ENCODE measurements at regions not wholly inside any gene's neighbourhood (a gene's known extent, or its start where the extent isn't known, plus 50 kb on each side); places are given as distances from the start of the nearest gene placed in this dataset.

DNA sequence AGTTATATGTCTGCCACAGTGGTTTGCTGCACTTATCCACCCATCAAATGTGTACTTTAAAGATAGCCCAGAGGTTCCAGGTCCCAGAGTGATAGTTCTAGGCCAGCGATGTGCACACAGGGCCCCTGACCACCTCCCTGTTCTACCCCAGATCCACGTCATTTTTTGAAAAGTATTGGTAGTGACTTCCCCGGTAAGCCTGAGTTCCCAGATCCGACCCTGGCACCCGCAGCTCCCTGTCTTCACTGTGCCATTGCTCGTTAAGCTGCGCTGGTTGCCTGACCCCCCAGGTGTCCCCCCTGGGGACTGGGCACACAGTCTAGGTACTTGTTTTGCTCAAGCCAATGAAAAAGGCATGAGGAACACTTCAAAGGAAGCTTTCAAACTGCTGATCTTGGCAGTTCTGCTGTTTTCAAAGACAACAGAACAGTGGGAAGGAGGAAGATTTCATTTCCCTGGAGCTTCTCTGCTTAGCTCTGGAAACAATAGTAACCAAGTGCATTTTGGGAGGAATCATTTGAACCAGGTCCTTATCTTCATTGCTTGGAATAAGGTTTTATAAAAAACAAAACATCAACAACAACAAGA lies 116.3 kb upstream of the TAB2 start:
- TF ChIP-seq, protein P1, sequence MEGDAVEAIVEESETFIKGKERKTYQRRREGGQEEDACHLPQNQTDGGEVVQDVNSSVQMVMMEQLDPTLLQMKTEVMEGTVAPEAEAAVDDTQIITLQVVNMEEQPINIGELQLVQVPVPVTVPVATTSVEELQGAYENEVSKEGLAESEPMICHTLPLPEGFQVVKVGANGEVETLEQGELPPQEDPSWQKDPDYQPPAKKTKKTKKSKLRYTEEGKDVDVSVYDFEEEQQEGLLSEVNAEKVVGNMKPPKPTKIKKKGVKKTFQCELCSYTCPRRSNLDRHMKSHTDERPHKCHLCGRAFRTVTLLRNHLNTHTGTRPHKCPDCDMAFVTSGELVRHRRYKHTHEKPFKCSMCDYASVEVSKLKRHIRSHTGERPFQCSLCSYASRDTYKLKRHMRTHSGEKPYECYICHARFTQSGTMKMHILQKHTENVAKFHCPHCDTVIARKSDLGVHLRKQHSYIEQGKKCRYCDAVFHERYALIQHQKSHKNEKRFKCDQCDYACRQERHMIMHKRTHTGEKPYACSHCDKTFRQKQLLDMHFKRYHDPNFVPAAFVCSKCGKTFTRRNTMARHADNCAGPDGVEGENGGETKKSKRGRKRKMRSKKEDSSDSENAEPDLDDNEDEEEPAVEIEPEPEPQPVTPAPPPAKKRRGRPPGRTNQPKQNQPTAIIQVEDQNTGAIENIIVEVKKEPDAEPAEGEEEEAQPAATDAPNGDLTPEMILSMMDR (conservative IDR thresholded peaks at IDR 0.05; ENCODE audit: low read depth in 2 of 2): no peak
- TF ChIP-seq NANOG (IDR thresholded peaks at IDR 0.05; ENCODE audit: borderline replicate concordance) (no peak), POLR2AphosphoS5 (IDR thresholded peaks at IDR 0.05; ENCODE audit: low read depth) (no peak)
- TF ChIP-seq, protein P2, sequence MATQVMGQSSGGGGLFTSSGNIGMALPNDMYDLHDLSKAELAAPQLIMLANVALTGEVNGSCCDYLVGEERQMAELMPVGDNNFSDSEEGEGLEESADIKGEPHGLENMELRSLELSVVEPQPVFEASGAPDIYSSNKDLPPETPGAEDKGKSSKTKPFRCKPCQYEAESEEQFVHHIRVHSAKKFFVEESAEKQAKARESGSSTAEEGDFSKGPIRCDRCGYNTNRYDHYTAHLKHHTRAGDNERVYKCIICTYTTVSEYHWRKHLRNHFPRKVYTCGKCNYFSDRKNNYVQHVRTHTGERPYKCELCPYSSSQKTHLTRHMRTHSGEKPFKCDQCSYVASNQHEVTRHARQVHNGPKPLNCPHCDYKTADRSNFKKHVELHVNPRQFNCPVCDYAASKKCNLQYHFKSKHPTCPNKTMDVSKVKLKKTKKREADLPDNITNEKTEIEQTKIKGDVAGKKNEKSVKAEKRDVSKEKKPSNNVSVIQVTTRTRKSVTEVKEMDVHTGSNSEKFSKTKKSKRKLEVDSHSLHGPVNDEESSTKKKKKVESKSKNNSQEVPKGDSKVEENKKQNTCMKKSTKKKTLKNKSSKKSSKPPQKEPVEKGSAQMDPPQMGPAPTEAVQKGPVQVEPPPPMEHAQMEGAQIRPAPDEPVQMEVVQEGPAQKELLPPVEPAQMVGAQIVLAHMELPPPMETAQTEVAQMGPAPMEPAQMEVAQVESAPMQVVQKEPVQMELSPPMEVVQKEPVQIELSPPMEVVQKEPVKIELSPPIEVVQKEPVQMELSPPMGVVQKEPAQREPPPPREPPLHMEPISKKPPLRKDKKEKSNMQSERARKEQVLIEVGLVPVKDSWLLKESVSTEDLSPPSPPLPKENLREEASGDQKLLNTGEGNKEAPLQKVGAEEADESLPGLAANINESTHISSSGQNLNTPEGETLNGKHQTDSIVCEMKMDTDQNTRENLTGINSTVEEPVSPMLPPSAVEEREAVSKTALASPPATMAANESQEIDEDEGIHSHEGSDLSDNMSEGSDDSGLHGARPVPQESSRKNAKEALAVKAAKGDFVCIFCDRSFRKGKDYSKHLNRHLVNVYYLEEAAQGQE (IDR thresholded peaks at IDR 0.05; ENCODE audit: unreplicated experiment): no peak
